NT2/D1 (cell line): ENCODE measurements at regions not wholly inside any gene's neighbourhood (a gene's known extent, or its start where the extent isn't known, plus 50 kb on each side); places are given as distances from the start of the nearest gene placed in this dataset.

ENCODE experiments used
- SUZ12 ChIP-seq: IDR thresholded peaks from 2 replicates; pipeline ENCODE4 v1.6.1; 2011; ENCODE audit not compliant: insufficient read length, insufficient read depth; ENCODE audit errors: extremely low read depth
- YY1 ChIP-seq: IDR thresholded peaks from 2 replicates; pipeline ENCODE4 v1.6.1; 2011; ENCODE audit not compliant: insufficient read length, insufficient read depth
- ZNF274 ChIP-seq: IDR thresholded peaks from 2 replicates; pipeline ENCODE4 v1.6.1; 2011; ENCODE audit warnings: mild to moderate bottlenecking, low read depth, low read length

- no peak for TF ChIP-seq YY1
- no peak for TF ChIP-seq SUZ12
- TF ChIP-seq ZNF274 = no peak
Observed at GRCh38 chrX:138255373-138255772, 456.1 kb downstream of the FGF13 start.
